WI38 (cell line): ENCODE measurements at regions not wholly inside any gene's neighbourhood (a gene's known extent, or its start where the extent isn't known, plus 50 kb on each side); places are given as distances from the start of the nearest gene placed in this dataset.

Source experiments
- H3K4me3 ChIP-seq: 2 replicates; pipeline ENCODE4 v1.5.1; 2011; ENCODE audit warnings: low read depth, mild to moderate bottlenecking, control low read depth, low read length
- TF ChIP-seq, protein P1 (sequence below): IDR thresholded peaks from 2 replicates; pipeline ENCODE4 v1.5.1; 2012; ENCODE audit warnings: low read depth, mild to moderate bottlenecking, control low read depth, low read length

DNA sequence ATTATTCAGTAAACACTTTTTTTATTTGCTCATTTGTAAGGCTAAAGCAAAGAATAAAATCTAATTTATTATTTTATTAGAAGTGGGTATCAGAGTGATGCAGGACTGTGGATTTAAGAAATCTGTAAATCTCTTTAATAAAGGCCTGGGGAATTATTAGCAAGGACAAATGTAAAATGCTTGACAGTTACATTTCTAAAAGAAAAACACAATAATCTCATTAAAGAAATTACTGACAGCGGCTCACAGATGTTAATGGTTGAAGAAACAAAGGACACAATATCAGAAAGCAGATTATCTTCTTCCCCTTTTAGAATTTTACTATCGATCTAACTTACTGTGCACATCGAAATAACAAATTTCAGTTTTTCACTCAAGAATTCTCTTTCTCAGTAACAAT lies 262.1 kb upstream of the MEIS2 start:
- H3K4me3 ChIP-seq, result no peak overlapping the region
- TF ChIP-seq, protein P1, sequence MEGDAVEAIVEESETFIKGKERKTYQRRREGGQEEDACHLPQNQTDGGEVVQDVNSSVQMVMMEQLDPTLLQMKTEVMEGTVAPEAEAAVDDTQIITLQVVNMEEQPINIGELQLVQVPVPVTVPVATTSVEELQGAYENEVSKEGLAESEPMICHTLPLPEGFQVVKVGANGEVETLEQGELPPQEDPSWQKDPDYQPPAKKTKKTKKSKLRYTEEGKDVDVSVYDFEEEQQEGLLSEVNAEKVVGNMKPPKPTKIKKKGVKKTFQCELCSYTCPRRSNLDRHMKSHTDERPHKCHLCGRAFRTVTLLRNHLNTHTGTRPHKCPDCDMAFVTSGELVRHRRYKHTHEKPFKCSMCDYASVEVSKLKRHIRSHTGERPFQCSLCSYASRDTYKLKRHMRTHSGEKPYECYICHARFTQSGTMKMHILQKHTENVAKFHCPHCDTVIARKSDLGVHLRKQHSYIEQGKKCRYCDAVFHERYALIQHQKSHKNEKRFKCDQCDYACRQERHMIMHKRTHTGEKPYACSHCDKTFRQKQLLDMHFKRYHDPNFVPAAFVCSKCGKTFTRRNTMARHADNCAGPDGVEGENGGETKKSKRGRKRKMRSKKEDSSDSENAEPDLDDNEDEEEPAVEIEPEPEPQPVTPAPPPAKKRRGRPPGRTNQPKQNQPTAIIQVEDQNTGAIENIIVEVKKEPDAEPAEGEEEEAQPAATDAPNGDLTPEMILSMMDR, result no peak

GRCh38 chr15:37368961-37369360 lies 268.6 kb upstream of the MEIS2 start:
- no peak overlapping the region for H3K4me3 ChIP-seq
- TF ChIP-seq, protein P1, result no peak

DNA sequence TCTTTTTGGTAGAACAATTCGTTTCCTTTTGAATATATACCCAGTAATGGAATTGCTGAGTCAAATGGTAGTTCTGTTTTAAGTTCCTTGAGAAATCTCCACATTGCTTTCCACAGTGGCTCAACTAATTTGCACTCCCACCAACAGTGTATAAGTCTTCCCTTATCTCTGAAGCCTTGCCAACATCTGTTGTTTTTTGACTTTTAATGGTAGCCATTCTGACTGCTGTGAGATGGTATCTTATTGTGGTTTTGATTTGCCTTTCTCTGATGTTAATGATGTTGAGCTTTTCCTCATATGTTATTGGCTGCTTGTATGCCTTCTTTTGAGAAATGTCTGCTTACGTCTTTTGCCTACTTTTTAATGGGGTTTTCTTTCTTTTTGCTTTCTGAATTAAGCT lies 270.6 kb upstream of the MEIS2 start:
- TF ChIP-seq, protein P1, result no peak
- no peak overlapping the region for H3K4me3 ChIP-seq

DNA sequence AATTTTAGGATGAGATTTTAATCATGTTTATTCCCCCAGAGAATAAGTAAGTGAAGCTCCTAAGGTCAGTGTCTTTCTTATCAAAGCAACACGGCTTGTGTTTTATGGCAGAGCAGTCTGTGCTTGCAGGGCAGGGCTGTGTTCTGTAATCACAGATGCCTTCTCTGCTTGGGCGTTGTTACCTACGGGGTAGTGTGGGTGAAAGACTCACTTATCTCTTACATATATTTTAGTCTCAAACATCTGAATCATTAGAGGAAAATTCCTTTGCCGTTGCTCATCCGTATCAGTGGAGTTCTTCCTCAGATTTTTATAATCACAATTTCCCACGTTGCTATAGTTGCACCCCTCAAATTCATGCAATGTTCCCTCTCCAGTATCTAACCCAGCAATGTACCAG lies 271.7 kb upstream of the MEIS2 start:
- TF ChIP-seq, protein P1, result no peak
- no peak overlapping the region for H3K4me3 ChIP-seq

- TF ChIP-seq, protein P1, result no peak
- H3K4me3 ChIP-seq, result no peak overlapping the region
Measured at GRCh38 chr15:37375519-37375918, 275.2 kb upstream of the MEIS2 start.

- H3K4me3 ChIP-seq, result no peak overlapping the region
- TF ChIP-seq, protein P1, result no peak
Measured at GRCh38 chr15:37377428-37377827, 277.1 kb upstream of the MEIS2 start.

- H3K4me3 ChIP-seq, result no peak overlapping the region
- TF ChIP-seq, protein P1, result no peak
Measured at GRCh38 chr15:37394402-37395099, 294.2 kb upstream of the MEIS2 start.
